Nephron (organoid): ENCODE measurements at regions not wholly inside any gene's neighbourhood (a gene's known extent, or its start where the extent isn't known, plus 50 kb on each side); places are given as distances from the start of the nearest gene placed in this dataset.

Source experiments
- H3K27ac Mint-ChIP-seq, 3 experiments: 2 replicates each; pipeline ENCODE4 v1.8.0; 2020; ENCODE audit warnings: mixed read lengths in 3 of 3, mild to moderate bottlenecking in 2 of 3, moderate library complexity in 1 of 3
- H3K27me3 Mint-ChIP-seq: 2 replicates; pipeline ENCODE4 v1.8.0; 2021; ENCODE audit warnings: low read depth, mild to moderate bottlenecking, moderate library complexity, mixed read lengths
- H3K36me3 Mint-ChIP-seq: 2 replicates; pipeline ENCODE4 v1.8.0; 2020; ENCODE audit warnings: low read depth, mixed read lengths
- H3K4me1 Mint-ChIP-seq: 2 replicates; pipeline ENCODE4 v1.8.0; 2020; ENCODE audit warnings: mixed read lengths
- H3K4me3 Mint-ChIP-seq, 3 experiments: 2 replicates each; pipeline ENCODE4 v1.8.0; 2020; ENCODE audit warnings: mild to moderate bottlenecking in 3 of 3, mixed read lengths in 3 of 3, moderate library complexity in 2 of 3
- H3K9me3 Mint-ChIP-seq: 2 replicates; pipeline ENCODE4 v1.8.0; 2020; ENCODE audit warnings: mixed read lengths
- TF ChIP-seq, protein P1 (sequence below), 3 experiments: fragments of 200-600 bp; sonication (generic); IDR thresholded peaks; one replicate each; pipeline ENCODE4 v1.5.0; 2021; ENCODE audit warnings: antibody characterized with exemption in 3 of 3; ENCODE audit not compliant: unreplicated experiment in 3 of 3

- no peak overlapping the region for H3K27ac Mint-ChIP-seq
- peaks cover 14% of the 10 kb centered on the region for H3K9me3 Mint-ChIP-seq
- H3K4me1 Mint-ChIP-seq, result no peaks in the 10 kb centered on the region
- no peaks in the 10 kb centered on the region for H3K36me3 Mint-ChIP-seq
- no peaks in the 10 kb centered on the region for H3K27me3 Mint-ChIP-seq
- H3K4me3 Mint-ChIP-seq, result no peak overlapping the region
- TF ChIP-seq, protein P1, sequence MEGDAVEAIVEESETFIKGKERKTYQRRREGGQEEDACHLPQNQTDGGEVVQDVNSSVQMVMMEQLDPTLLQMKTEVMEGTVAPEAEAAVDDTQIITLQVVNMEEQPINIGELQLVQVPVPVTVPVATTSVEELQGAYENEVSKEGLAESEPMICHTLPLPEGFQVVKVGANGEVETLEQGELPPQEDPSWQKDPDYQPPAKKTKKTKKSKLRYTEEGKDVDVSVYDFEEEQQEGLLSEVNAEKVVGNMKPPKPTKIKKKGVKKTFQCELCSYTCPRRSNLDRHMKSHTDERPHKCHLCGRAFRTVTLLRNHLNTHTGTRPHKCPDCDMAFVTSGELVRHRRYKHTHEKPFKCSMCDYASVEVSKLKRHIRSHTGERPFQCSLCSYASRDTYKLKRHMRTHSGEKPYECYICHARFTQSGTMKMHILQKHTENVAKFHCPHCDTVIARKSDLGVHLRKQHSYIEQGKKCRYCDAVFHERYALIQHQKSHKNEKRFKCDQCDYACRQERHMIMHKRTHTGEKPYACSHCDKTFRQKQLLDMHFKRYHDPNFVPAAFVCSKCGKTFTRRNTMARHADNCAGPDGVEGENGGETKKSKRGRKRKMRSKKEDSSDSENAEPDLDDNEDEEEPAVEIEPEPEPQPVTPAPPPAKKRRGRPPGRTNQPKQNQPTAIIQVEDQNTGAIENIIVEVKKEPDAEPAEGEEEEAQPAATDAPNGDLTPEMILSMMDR (IDR thresholded peaks at IDR 0.05; ENCODE audit: unreplicated experiment in 3 of 3), result no peak
Observed at GRCh38 chr12:58148405-58148804, 207.0 kb downstream of the ATP23 start.

GRCh38 chr12:58148976-58149375 lies 207.6 kb downstream of the ATP23 start:
- Mint-ChIP-seq H3K4me3 (no peak overlapping the region), H3K9me3 (peaks cover 14% of the 10 kb centered on the region), H3K27me3 (no peaks in the 10 kb centered on the region), H3K27ac (peak overlapping the region in 1 of 3 experiments; percentile 57), H3K36me3 (no peaks in the 10 kb centered on the region), H3K4me1 (no peaks in the 10 kb centered on the region)
- TF ChIP-seq, protein P1 (IDR thresholded peaks at IDR 0.05; ENCODE audit: unreplicated experiment in 3 of 3), result no peak

DNA sequence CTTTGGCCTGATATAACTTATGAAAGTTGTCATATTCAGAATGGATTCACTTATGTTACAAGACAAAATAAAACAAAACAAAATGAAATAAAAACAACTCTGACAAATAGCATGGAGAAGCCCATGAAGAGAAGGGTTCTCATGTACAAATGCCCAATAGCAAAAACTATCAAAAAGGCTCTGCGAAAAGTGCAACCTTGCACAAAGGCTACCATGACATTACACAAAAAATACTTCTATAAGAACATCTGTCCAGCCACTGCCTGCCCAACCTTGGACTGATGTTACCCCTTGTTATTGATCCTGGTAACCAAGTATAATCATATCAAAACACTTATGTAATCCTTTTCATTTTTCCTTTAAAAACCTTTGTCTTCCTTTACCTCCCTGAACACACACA lies 213.0 kb downstream of the ATP23 start:
- Mint-ChIP-seq H3K4me3 (no peak overlapping the region), H3K27me3 (peaks cover 4% of the 10 kb centered on the region), H3K36me3 (no peaks in the 10 kb centered on the region), H3K27ac (no peak overlapping the region), H3K9me3 (no peaks in the 10 kb centered on the region), H3K4me1 (no peaks in the 10 kb centered on the region)
- TF ChIP-seq, protein P1 (IDR thresholded peaks at IDR 0.05; ENCODE audit: unreplicated experiment in 3 of 3), result no peak

DNA sequence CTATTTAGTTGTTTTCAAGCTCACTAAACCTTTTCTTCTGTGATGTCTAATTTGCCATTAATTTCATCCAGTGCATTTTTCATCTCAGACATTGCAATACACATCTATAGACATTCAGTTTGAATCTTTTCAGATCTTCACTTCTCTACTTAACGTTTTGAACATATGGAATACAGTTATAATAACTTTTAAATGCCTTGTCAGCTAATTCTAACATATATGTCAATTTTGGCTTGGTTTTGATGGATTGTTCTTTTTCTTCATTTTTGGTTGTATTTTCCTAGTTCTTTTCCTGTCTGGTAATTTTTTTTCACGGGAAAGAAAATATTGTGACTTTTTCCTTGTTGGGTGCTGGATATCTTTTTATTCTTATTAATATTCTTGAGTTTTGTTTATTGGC lies 215.3 kb downstream of the ATP23 start:
- Mint-ChIP-seq H3K4me3 (no peak overlapping the region), H3K27me3 (peaks cover 4% of the 10 kb centered on the region), H3K27ac (no peak overlapping the region), H3K9me3 (no peaks in the 10 kb centered on the region), H3K36me3 (no peaks in the 10 kb centered on the region), H3K4me1 (no peaks in the 10 kb centered on the region)
- TF ChIP-seq, protein P1 (IDR thresholded peaks at IDR 0.05; ENCODE audit: unreplicated experiment in 3 of 3), result no peak

- H3K4me3 Mint-ChIP-seq, result no peak overlapping the region
- peaks cover 4% of the 10 kb centered on the region for H3K27me3 Mint-ChIP-seq
- TF ChIP-seq, protein P1 (IDR thresholded peaks at IDR 0.05; ENCODE audit: unreplicated experiment in 3 of 3), result no peak
- H3K9me3 Mint-ChIP-seq, result no peaks in the 10 kb centered on the region
- no peaks in the 10 kb centered on the region for H3K4me1 Mint-ChIP-seq
- H3K27ac Mint-ChIP-seq, result no peak overlapping the region
- no peaks in the 10 kb centered on the region for H3K36me3 Mint-ChIP-seq
Observed at GRCh38 chr12:58159941-58160340, 218.6 kb downstream of the ATP23 start.

- Mint-ChIP-seq H3K27me3 (peaks cover 7% of the 10 kb centered on the region), H3K4me3 (no peak overlapping the region), H3K36me3 (no peaks in the 10 kb centered on the region), H3K27ac (no peak overlapping the region), H3K9me3 (no peaks in the 10 kb centered on the region), H3K4me1 (no peaks in the 10 kb centered on the region)
- TF ChIP-seq, protein P1 (IDR thresholded peaks at IDR 0.05; ENCODE audit: unreplicated experiment in 3 of 3), result no peak
Observed at GRCh38 chr12:58161773-58162172, 220.4 kb downstream of the ATP23 start.
